ENCODE measurements at regions not wholly inside any gene's neighbourhood (a gene's known extent, or its start where the extent isn't known, plus 50 kb on each side); places are given as distances from the start of the nearest gene placed in this dataset.

GRCh38 chr1:230000493-230001184 is 66.4 kb upstream of the GALNT2 start:
- H3K9ac ChIP-seq = no peak overlapping the region
- no peak overlapping the region for H2AFZ ChIP-seq (ENCODE audit: low read depth)
- H3F3A ChIP-seq (replicated peaks; ENCODE audit: insufficient read depth) = no peaks in the 10 kb centered on the region
- no peak overlapping the region for H3K27ac ChIP-seq (ENCODE audit: low read depth in 2 of 2, low read length in 1 of 2)
- POLR2A ChIA-PET = no interaction called here
- no peaks in the 10 kb centered on the region for H3K27me3 ChIP-seq (ENCODE audit: insufficient read depth)
- no peak overlapping the region for H3K4me2 ChIP-seq
- TF ChIP-seq ZBTB33 (IDR thresholded peaks at IDR 0.05; ENCODE audit: borderline replicate concordance, low read depth) (no peak), EP300 (IDR thresholded peaks at IDR 0.05; ENCODE audit: borderline replicate concordance in 1 of 2, low read depth in 1 of 2, low read length in 1 of 2) (no peak), YY1 (IDR thresholded peaks at IDR 0.05; ENCODE audit: low read depth) (no peak), USF2 (IDR thresholded peaks at IDR 0.05; ENCODE audit: borderline replicate concordance, low read depth, low read length) (no peak)
- DNase-seq = no peak
- H3K36me3 ChIP-seq (replicated peaks in 1 of 2; ENCODE audit: control insufficient read depth in 1 of 2, insufficient read depth in 2 of 2, low read length in 1 of 2) = no peaks in the 10 kb centered on the region
- H3K9me3 ChIP-seq = no peaks in the 10 kb centered on the region
- no peaks in the 10 kb centered on the region; a peak in 1 of 4 replicates for H3K4me1 ChIP-seq (ENCODE audit: control insufficient read depth in 1 of 2, insufficient read depth in 2 of 2, low read depth in 1 of 2, low read length in 1 of 2)
- 41% methylated on average over 6 of the region's 6 CpGs for WGBS (ENCODE audit: low lambda C conversion rate)
- CTCF ChIA-PET = no interaction called here
- H3K79me2 ChIP-seq (ENCODE audit: insufficient read depth) = no peaks in the 10 kb centered on the region
- no peaks in the 10 kb centered on the region for H4K20me1 ChIP-seq (ENCODE audit: insufficient read depth)
- no peaks in the 10 kb centered on the region for H3K9me2 ChIP-seq
- H3K4me3 ChIP-seq (ENCODE audit: low read depth in 2 of 2, low read length in 1 of 2) = no peak overlapping the region

- no peak for TF ChIP-seq NFIC (IDR thresholded peaks at IDR 0.05; ENCODE audit: borderline replicate concordance)
- TF ChIP-seq GABPA (IDR thresholded peaks at IDR 0.05; ENCODE audit: low read depth) = no peak
- TF ChIP-seq PBX3 (IDR thresholded peaks at IDR 0.05) = no peak
- TF ChIP-seq YY1 (IDR thresholded peaks at IDR 0.05; ENCODE audit: low read depth) = no peak
- no peak for TF ChIP-seq MXI1 (IDR thresholded peaks at IDR 0.05; ENCODE audit: low read depth, low read length)
- no peak for TF ChIP-seq REST (IDR thresholded peaks at IDR 0.05; ENCODE audit: low read depth, low read length)
- no peak for TF ChIP-seq NRF1 (IDR thresholded peaks at IDR 0.05; ENCODE audit: low read depth, low read length)
- TF ChIP-seq CHD2 (IDR thresholded peaks at IDR 0.05; ENCODE audit: low read length, partially characterized antibody) = no peak
- TF ChIP-seq FOSL2 (IDR thresholded peaks at IDR 0.05; ENCODE audit: borderline replicate concordance, low read depth) = no peak
- no peak for TF ChIP-seq ELF1 (IDR thresholded peaks at IDR 0.05)
- TF ChIP-seq FOXJ3 (CRISPR knock-in tag; IDR thresholded peaks at IDR 0.05) = no peak
- no peaks in the 10 kb centered on the region for H3K9me3 ChIP-seq
- no peaks in the 10 kb centered on the region for H4K20me1 ChIP-seq (ENCODE audit: insufficient read depth)
- H3K9me2 ChIP-seq = no peaks in the 10 kb centered on the region
- H3K27ac ChIP-seq (ENCODE audit: low read depth in 2 of 2, low read length in 1 of 2) = no peak overlapping the region
- H3K4me2 ChIP-seq = no peak overlapping the region
- ChIA-PET POLR2A (no interaction called here), CTCF (interaction anchor here (1.1 kb wide), 1 partner anchor 10 kb away, joined by 3 read pairs; no protein-coding TSS in a partner anchor)
- H2AFZ ChIP-seq (ENCODE audit: low read depth) = no peak overlapping the region
- WGBS (ENCODE audit: low lambda C conversion rate) = 49% methylated on average over 4 of the region's 5 CpGs
- H3K4me1 ChIP-seq (ENCODE audit: control insufficient read depth in 1 of 2, insufficient read depth in 2 of 2, low read depth in 1 of 2, low read length in 1 of 2) = no peaks in the 10 kb centered on the region; a peak in 1 of 4 replicates
- H3K36me3 ChIP-seq (replicated peaks in 1 of 2; ENCODE audit: control insufficient read depth in 1 of 2, insufficient read depth in 2 of 2, low read length in 1 of 2) = no peaks in the 10 kb centered on the region
- H3K27me3 ChIP-seq (ENCODE audit: insufficient read depth) = no peaks in the 10 kb centered on the region
- no peak overlapping the region for H3K9ac ChIP-seq
- H3F3A ChIP-seq (replicated peaks; ENCODE audit: insufficient read depth) = no peaks in the 10 kb centered on the region
- no peak overlapping the region for H3K4me3 ChIP-seq (ENCODE audit: low read depth in 2 of 2, low read length in 1 of 2)
- H3K79me2 ChIP-seq (ENCODE audit: insufficient read depth) = no peaks in the 10 kb centered on the region
- no peak for DNase-seq
Observed at GRCh38 chr1:230002164-230002803, 64.8 kb upstream of the GALNT2 start.

Measured in SK-N-SH (cell line).